ENCODE measurements at regions not wholly inside any gene's neighbourhood (a gene's known extent, or its start where the extent isn't known, plus 50 kb on each side); places are given as distances from the start of the nearest gene placed in this dataset.
A peak's percentile ranks its signal among the peaks of the same experiment; 100 is the strongest.

GRCh38 chr7:106423821-106424475, 139.2 kb upstream of the NAMPT start:
- TF ChIP-seq CTCF (IDR thresholded peaks at IDR 0.05), result no peak
- H3K27ac ChIP-seq, result peak overlapping the region; percentile 44 to 75
- no peak overlapping the region for H3K4me3 ChIP-seq
- peaks cover 0 to 46% of the 10 kb centered on the region in 2 donors for H3K4me1 ChIP-seq
- no peaks in the 10 kb centered on the region for H3K36me3 ChIP-seq
- H3K27me3 ChIP-seq, result no peaks in the 10 kb centered on the region
- DNase-seq (ENCODE audit: low spot score), result no peak
- H3K9me3 ChIP-seq, result no peaks in the 10 kb centered on the region

- Histone ChIP-seq H3K27me3 (no peaks in the 10 kb centered on the region), H3K36me3 (no peaks in the 10 kb centered on the region), H3K9me3 (no peaks in the 10 kb centered on the region), H3K27ac (no peak overlapping the region), H3K4me3 (no peak overlapping the region), H3K4me1 (peaks cover 0 to 53% of the 10 kb centered on the region in 2 donors)
- no peak for TF ChIP-seq CTCF (IDR thresholded peaks at IDR 0.05)
- no peak for DNase-seq (ENCODE audit: low spot score)
Observed at GRCh38 chr7:106423111-106423510, 138.3 kb upstream of the NAMPT start.

GRCh38 chr7:106421181-106421762, 136.5 kb upstream of the NAMPT start:
- TF ChIP-seq CTCF (IDR thresholded peaks at IDR 0.05), result no peak
- peak; percentile 92 for DNase-seq (ENCODE audit: low spot score)
- no peak overlapping the region for H3K4me3 ChIP-seq
- peaks cover 0 to 7% of the 10 kb centered on the region in 2 donors for H3K9me3 ChIP-seq
- H3K4me1 ChIP-seq, result peaks cover 0 to 62% of the 10 kb centered on the region in 2 donors
- H3K27me3 ChIP-seq, result no peaks in the 10 kb centered on the region
- peak overlapping the region; percentile 72 to 82 for H3K27ac ChIP-seq
- H3K36me3 ChIP-seq, result no peaks in the 10 kb centered on the region

GRCh38 chr7:106420736-106421135, 136.0 kb upstream of the NAMPT start:
- Histone ChIP-seq H3K4me3 (no peak overlapping the region), H3K27ac (peak overlapping the region; percentile 72 to 82), H3K27me3 (no peaks in the 10 kb centered on the region), H3K9me3 (peaks cover 0 to 13% of the 10 kb centered on the region in 2 donors), H3K36me3 (no peaks in the 10 kb centered on the region), H3K4me1 (peaks cover 0 to 61% of the 10 kb centered on the region in 2 donors)
- no peak for DNase-seq (ENCODE audit: low spot score)
- no peak for TF ChIP-seq CTCF (IDR thresholded peaks at IDR 0.05)

GRCh38 chr7:106420210-106420609, 135.4 kb upstream of the NAMPT start:
- H3K27me3 ChIP-seq, result no peaks in the 10 kb centered on the region
- no peak for DNase-seq (ENCODE audit: low spot score)
- peaks cover 0 to 18% of the 10 kb centered on the region in 2 donors for H3K9me3 ChIP-seq
- H3K27ac ChIP-seq, result peak overlapping the region in 1 of 2 donors; percentile 82
- H3K4me3 ChIP-seq, result no peak overlapping the region
- H3K36me3 ChIP-seq, result no peaks in the 10 kb centered on the region
- TF ChIP-seq CTCF (IDR thresholded peaks at IDR 0.05), result no peak
- H3K4me1 ChIP-seq, result peaks cover 0 to 55% of the 10 kb centered on the region in 2 donors
